Liver (tissue), 7 donors: ENCODE measurements at regions not wholly inside any gene's neighbourhood (a gene's known extent, or its start where the extent isn't known, plus 50 kb on each side); places are given as distances from the start of the nearest gene placed in this dataset.

Experiments
- DNase-seq: peaks from one replicate; pipeline ENCODE4 v3.0.0-alpha.2; 2017; ENCODE audit warnings: low spot score
- H3K27ac ChIP-seq, 2 donors: one replicate each; pipeline ENCODE4 v1.7.0; 2013; ENCODE audit warnings: inconsistent platforms in 2 of 2, low read length in 2 of 2, control low read depth in 1 of 2, low read depth in 1 of 2, mild to moderate bottlenecking in 1 of 2
- H3K27me3 ChIP-seq, 4 donors: one replicate each; pipeline versions ENCODE4 v1.6.1 to v1.7.0; 2013; ENCODE audit warnings: low read length in 3 of 4, inconsistent platforms in 1 of 4, mild to moderate bottlenecking in 1 of 4, moderate library complexity in 1 of 4; ENCODE audit not compliant: control insufficient read depth in 4 of 4, insufficient read depth in 4 of 4
- H3K36me3 ChIP-seq, 4 donors: one replicate each; pipeline versions ENCODE4 v1.6.1 to v1.7.0; 2013; ENCODE audit warnings: low read length in 3 of 4, mild to moderate bottlenecking in 3 of 4, low read depth in 1 of 4, moderate library complexity in 1 of 4; ENCODE audit not compliant: control insufficient read depth in 4 of 4, insufficient read depth in 3 of 4
- H3K4me1 ChIP-seq, 4 donors: one replicate each; pipeline versions ENCODE4 v1.6.1 to v1.7.0; 2013; ENCODE audit warnings: low read length in 3 of 4, mild to moderate bottlenecking in 3 of 4, moderate library complexity in 1 of 4; ENCODE audit not compliant: control insufficient read depth in 4 of 4, insufficient read depth in 4 of 4
- H3K4me3 ChIP-seq, 3 donors: one replicate each; pipeline versions ENCODE4 v1.6.1 to v1.7.0; 2013; ENCODE audit warnings: low read length in 3 of 3, control low read depth in 1 of 3, low read depth in 1 of 3, mild to moderate bottlenecking in 1 of 3
- H3K9ac ChIP-seq, 2 donors: one replicate each; pipeline ENCODE4 v1.7.0; 2013; ENCODE audit warnings: low read length in 2 of 2, mild to moderate bottlenecking in 2 of 2, moderate library complexity in 2 of 2, control low read depth in 1 of 2, low read depth in 1 of 2
- H3K9me3 ChIP-seq, 4 donors: one replicate each; pipeline versions ENCODE4 v1.6.1 to v1.7.0; 2013; ENCODE audit warnings: low read length in 3 of 4; ENCODE audit not compliant: control insufficient read depth in 4 of 4
- EGR1 ChIP-seq, 2 donors: IDR thresholded peaks; 2 replicates each; pipeline ENCODE4 v1.6.1; 2016 to 2018; ENCODE audit warnings: antibody characterized with exemption in 2 of 2, low read depth in 2 of 2
- FOXA2 ChIP-seq: IDR thresholded peaks from 2 replicates; pipeline ENCODE4 v1.6.1; 2016; ENCODE audit warnings: antibody characterized with exemption
- HNF4A ChIP-seq, 2 donors: conservative IDR thresholded peaks; 2 replicates each; pipeline ENCODE4 v1.6.1; 2016; ENCODE audit warnings: antibody characterized with exemption in 2 of 2, mild to moderate bottlenecking in 2 of 2
- HNF4G ChIP-seq: IDR thresholded peaks from 2 replicates; pipeline ENCODE4 v1.6.1; 2016; ENCODE audit warnings: antibody characterized with exemption
- NR2F2 ChIP-seq: IDR thresholded peaks from 2 replicates; pipeline ENCODE4 v1.6.1; 2016; ENCODE audit warnings: antibody characterized with exemption
- RAD21 ChIP-seq, 2 donors: IDR thresholded peaks; 2 replicates each; pipeline ENCODE4 v1.6.1; 2016; ENCODE audit warnings: antibody characterized with exemption in 2 of 2, mild to moderate bottlenecking in 2 of 2
- RXRA ChIP-seq, 2 donors: IDR thresholded peaks; 2 replicates each; pipeline ENCODE4 v1.6.1; 2017 to 2018; ENCODE audit warnings: antibody characterized with exemption in 2 of 2, mild to moderate bottlenecking in 1 of 2
- YY1 ChIP-seq: IDR thresholded peaks from 2 replicates; pipeline ENCODE4 v1.6.1; 2016; ENCODE audit warnings: antibody characterized with exemption, mild to moderate bottlenecking
- WGBS: extraction: QIAGEN DNeasy Blood & Tissue Kit; methylation state at CpG from one replicate; pipeline ENCODE4 v1.1.7; 2013; 5-methylcytosine and 5-hydroxymethylcytosine counted together
- TF ChIP-seq, protein P1 (sequence below): IDR thresholded peaks from 2 replicates; pipeline ENCODE4 v1.6.1; 2016; ENCODE audit warnings: antibody characterized with exemption
- TF ChIP-seq, protein P2 (sequence below): IDR thresholded peaks from 2 replicates; pipeline ENCODE4 v1.6.1; 2016; ENCODE audit warnings: antibody characterized with exemption
- donor health status: healthy.
- donor health status: healthy.
- donor health status: healthy.
- donor health status: healthy.

DNA sequence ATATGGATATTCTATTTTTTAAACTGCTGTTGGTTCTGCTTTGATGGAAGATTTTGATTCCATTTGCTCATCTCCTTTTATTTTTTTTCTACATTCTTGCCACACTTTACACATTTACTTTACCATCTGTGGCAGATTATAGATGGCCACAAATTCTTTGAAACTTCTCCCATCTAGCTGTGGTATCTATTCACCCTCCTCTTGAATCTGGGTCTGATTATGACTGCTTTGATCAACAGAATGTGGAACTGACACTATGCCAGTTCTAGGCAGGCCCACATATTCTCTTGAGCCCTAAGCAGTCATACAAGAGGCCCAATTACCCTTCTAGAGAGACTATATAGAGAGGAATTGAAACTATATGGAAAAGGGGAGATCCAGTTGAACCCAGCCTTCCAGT is 439.0 kb upstream of the PTGER4 start:
- Histone ChIP-seq H3K4me1 (no peaks in the 10 kb centered on the region), H3K36me3 (no peaks in the 10 kb centered on the region), H3K27ac (no peak overlapping the region), H3K4me3 (no peak overlapping the region), H3K27me3 (no peaks in the 10 kb centered on the region), H3K9ac (no peak overlapping the region), H3K9me3 (peaks cover 0 to 5% (median 3%) of the 10 kb centered on the region in 4 donors)
- no peak for DNase-seq
- no peak for TF ChIP-seq HNF4A (conservative IDR thresholded peaks at IDR 0.05)
- TF ChIP-seq RAD21 (IDR thresholded peaks at IDR 0.05), result no peak

DNA sequence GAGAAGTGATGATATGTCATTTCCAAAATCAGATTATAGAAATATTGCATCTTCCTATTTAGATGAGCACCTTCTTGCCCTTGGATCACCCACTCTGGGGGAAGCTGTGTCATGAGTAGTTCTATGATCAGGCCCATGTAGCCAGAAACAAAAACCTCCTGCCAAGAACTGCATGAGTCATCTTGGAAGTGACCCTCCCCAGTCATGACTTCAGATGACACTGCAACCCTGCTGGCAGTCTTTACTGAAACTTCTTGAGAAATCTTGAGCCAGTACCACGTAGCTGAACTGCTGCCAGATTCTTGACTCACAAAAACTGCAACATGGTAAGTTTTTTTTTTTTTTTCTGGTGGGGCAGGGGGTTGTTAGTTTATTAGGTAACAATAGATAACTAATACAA is 439.6 kb upstream of the PTGER4 start:
- TF ChIP-seq, protein P1, sequence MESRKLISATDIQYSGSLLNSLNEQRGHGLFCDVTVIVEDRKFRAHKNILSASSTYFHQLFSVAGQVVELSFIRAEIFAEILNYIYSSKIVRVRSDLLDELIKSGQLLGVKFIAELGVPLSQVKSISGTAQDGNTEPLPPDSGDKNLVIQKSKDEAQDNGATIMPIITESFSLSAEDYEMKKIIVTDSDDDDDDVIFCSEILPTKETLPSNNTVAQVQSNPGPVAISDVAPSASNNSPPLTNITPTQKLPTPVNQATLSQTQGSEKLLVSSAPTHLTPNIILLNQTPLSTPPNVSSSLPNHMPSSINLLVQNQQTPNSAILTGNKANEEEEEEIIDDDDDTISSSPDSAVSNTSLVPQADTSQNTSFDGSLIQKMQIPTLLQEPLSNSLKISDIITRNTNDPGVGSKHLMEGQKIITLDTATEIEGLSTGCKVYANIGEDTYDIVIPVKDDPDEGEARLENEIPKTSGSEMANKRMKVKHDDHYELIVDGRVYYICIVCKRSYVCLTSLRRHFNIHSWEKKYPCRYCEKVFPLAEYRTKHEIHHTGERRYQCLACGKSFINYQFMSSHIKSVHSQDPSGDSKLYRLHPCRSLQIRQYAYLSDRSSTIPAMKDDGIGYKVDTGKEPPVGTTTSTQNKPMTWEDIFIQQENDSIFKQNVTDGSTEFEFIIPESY, result no peak
- TF ChIP-seq EGR1 (IDR thresholded peaks at IDR 0.05; ENCODE audit: low read depth in 2 of 2) (no peak), FOXA2 (no peak)
- Histone ChIP-seq H3K27me3 (no peaks in the 10 kb centered on the region), H3K9me3 (peaks cover 0 to 5% (median 3%) of the 10 kb centered on the region in 4 donors), H3K27ac (no peak overlapping the region), H3K4me1 (no peaks in the 10 kb centered on the region), H3K4me3 (no peak overlapping the region), H3K9ac (no peak overlapping the region), H3K36me3 (no peaks in the 10 kb centered on the region)
- DNase-seq, result no peak
- WGBS, result 69% methylated on average over 1 of the region's 1 CpG

DNA sequence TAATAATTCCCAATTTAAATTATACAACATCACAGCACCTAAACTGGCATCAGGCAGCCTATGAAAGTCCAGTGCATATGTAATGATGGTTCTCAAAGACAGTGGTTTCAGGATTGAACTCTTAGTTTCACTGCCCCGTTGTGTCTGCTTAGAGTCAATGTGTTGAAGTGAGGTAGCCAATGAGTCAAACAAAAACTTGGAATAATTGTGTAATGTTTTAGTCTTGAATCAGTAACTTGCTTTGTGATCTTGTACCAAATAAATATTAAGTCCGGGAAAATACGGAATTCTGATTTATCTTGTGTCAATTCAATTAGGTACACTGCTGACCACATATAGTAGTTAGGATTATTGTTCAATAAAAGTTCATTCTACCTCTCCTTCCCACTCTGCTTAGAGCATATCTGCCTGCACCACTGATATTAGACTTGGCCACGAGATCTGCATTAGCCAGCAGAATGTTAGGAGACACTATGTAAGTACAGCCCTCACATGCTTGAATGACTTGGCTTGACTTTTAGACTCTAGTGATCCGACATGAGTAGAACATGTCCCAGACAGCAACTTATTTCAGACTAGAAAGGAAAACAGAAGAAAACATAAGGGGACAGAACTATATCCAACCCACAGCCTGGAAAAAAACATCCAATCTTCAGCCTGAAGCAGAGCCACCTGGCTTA is 441.5 kb upstream of the PTGER4 start:
- Histone ChIP-seq H3K9me3 (peaks cover 0 to 5% (median 3%) of the 10 kb centered on the region in 4 donors), H3K4me3 (no peak overlapping the region), H3K36me3 (no peaks in the 10 kb centered on the region), H3K9ac (no peak overlapping the region), H3K4me1 (no peaks in the 10 kb centered on the region), H3K27ac (no peak overlapping the region), H3K27me3 (no peaks in the 10 kb centered on the region)
- no peak for DNase-seq
- 80% methylated on average over 5 of the region's 5 CpGs for WGBS
- TF ChIP-seq RXRA (IDR thresholded peaks at IDR 0.05), result no peak
- TF ChIP-seq, protein P2, sequence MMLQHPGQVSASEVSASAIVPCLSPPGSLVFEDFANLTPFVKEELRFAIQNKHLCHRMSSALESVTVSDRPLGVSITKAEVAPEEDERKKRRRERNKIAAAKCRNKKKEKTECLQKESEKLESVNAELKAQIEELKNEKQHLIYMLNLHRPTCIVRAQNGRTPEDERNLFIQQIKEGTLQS, result no peak
- TF ChIP-seq NR2F2, result no peak
- no peak for TF ChIP-seq FOXA2
- TF ChIP-seq HNF4A (conservative IDR thresholded peaks at IDR 0.05), result no peak
- no peak for TF ChIP-seq HNF4G
- no peak for TF ChIP-seq YY1
